ENCODE measurements at regions not wholly inside any gene's neighbourhood (a gene's known extent, or its start where the extent isn't known, plus 50 kb on each side); places are given as distances from the start of the nearest gene placed in this dataset.

- Histone ChIP-seq H3K4me3 (no peak overlapping the region), H3K27ac (no peak overlapping the region), H3K36me3 (no peaks in the 10 kb centered on the region), H3K9me3 (no peaks in the 10 kb centered on the region), H3K27me3 (no peaks in the 10 kb centered on the region), H3K4me1 (no peaks in the 10 kb centered on the region)
- intact Hi-C loops (cut with DNase I; ENCODE audit: low total_unique reads): no loop called here
- no peak for DNase-seq (ENCODE audit: low spot score in 2 of 2)
- TF ChIP-seq POLR2AphosphoS5 (IDR thresholded peaks at IDR 0.05) (no peak), POLR2A (IDR thresholded peaks at IDR 0.05) (no peak), CTCF (IDR thresholded peaks at IDR 0.05) (no peak)
Observed at GRCh38 chr7:41501466-41501865, 201.4 kb downstream of the INHBA start.

GRCh38 chr7:41501006-41501405, 201.9 kb downstream of the INHBA start:
- DNase-seq (ENCODE audit: low spot score in 2 of 2): no peak
- Histone ChIP-seq H3K9me3 (no peaks in the 10 kb centered on the region), H3K27ac (no peak overlapping the region), H3K4me1 (no peaks in the 10 kb centered on the region), H3K27me3 (no peaks in the 10 kb centered on the region), H3K4me3 (no peak overlapping the region), H3K36me3 (no peaks in the 10 kb centered on the region)
- intact Hi-C loops (cut with DNase I; ENCODE audit: low total_unique reads): no loop called here
- no peak for TF ChIP-seq POLR2A (IDR thresholded peaks at IDR 0.05)
- TF ChIP-seq POLR2AphosphoS5 (IDR thresholded peaks at IDR 0.05): no peak
- no peak for TF ChIP-seq CTCF (IDR thresholded peaks at IDR 0.05)

- no peak for DNase-seq (ENCODE audit: low spot score in 2 of 2)
- Histone ChIP-seq H3K9me3 (no peaks in the 10 kb centered on the region), H3K36me3 (no peaks in the 10 kb centered on the region), H3K4me1 (no peaks in the 10 kb centered on the region), H3K27me3 (no peaks in the 10 kb centered on the region), H3K4me3 (no peak overlapping the region), H3K27ac (no peak overlapping the region)
- no peak for TF ChIP-seq CTCF (IDR thresholded peaks at IDR 0.05)
- TF ChIP-seq POLR2A (IDR thresholded peaks at IDR 0.05): no peak
- TF ChIP-seq POLR2AphosphoS5 (IDR thresholded peaks at IDR 0.05): no peak
- intact Hi-C loops (cut with DNase I; ENCODE audit: low total_unique reads): no loop called here
Observed at GRCh38 chr7:41492603-41493002, 210.3 kb downstream of the INHBA start.

- TF ChIP-seq POLR2A (IDR thresholded peaks at IDR 0.05): no peak
- no peak for TF ChIP-seq POLR2AphosphoS5 (IDR thresholded peaks at IDR 0.05)
- no peak for TF ChIP-seq CTCF (IDR thresholded peaks at IDR 0.05)
- intact Hi-C loops (cut with DNase I; ENCODE audit: low total_unique reads): no loop called here
- Histone ChIP-seq H3K27ac (no peak overlapping the region), H3K4me3 (no peak overlapping the region), H3K36me3 (no peaks in the 10 kb centered on the region), H3K27me3 (no peaks in the 10 kb centered on the region), H3K4me1 (no peaks in the 10 kb centered on the region), H3K9me3 (no peaks in the 10 kb centered on the region)
- no peak for DNase-seq (ENCODE audit: low spot score in 2 of 2)
Observed at GRCh38 chr7:41491883-41492471, 210.9 kb downstream of the INHBA start.

GRCh38 chr7:41491308-41491707, 211.6 kb downstream of the INHBA start:
- H3K27ac ChIP-seq: no peak overlapping the region
- TF ChIP-seq CTCF (IDR thresholded peaks at IDR 0.05) (no peak), POLR2AphosphoS5 (IDR thresholded peaks at IDR 0.05) (no peak), POLR2A (IDR thresholded peaks at IDR 0.05) (no peak)
- no peak overlapping the region for H3K4me3 ChIP-seq
- no peaks in the 10 kb centered on the region for H3K27me3 ChIP-seq
- H3K9me3 ChIP-seq: no peaks in the 10 kb centered on the region
- H3K4me1 ChIP-seq: no peaks in the 10 kb centered on the region
- no peaks in the 10 kb centered on the region for H3K36me3 ChIP-seq
- no peak for DNase-seq (ENCODE audit: low spot score in 2 of 2)
- intact Hi-C loops (cut with DNase I; ENCODE audit: low total_unique reads): no loop called here

Measured in breast epithelium (tissue), 4 donors.